Upper lobe of right lung (tissue), 1 donor: ENCODE measurements at regions not wholly inside any gene's neighbourhood (a gene's known extent, or its start where the extent isn't known, plus 50 kb on each side); places are given as distances from the start of the nearest gene placed in this dataset.

Experiments used
- ATAC-seq: fragments of 200-7000 bp; cut with Tn5 transposase; one replicate; pipeline ENCODE4 v1.9.1; 2020; ENCODE audit warnings: mild to moderate bottlenecking, moderate library complexity
- DNase-seq: peaks from one replicate; pipeline ENCODE4 v3.0.0-alpha.2; 2020
- H3K27ac ChIP-seq: fragments of 200-600 bp; one replicate; pipeline ENCODE4 v1.8.0; 2022
- H3K27me3 ChIP-seq: fragments of 200-600 bp; one replicate; pipeline ENCODE4 v1.8.0; 2022; ENCODE audit warnings: mild to moderate bottlenecking
- H3K36me3 ChIP-seq: fragments of 200-600 bp; one replicate; pipeline ENCODE4 v1.8.0; 2022
- H3K4me1 ChIP-seq: fragments of 200-600 bp; one replicate; pipeline ENCODE4 v1.8.0; 2022
- H3K4me3 ChIP-seq: fragments of 200-600 bp; one replicate; pipeline ENCODE4 v1.8.0; 2022; ENCODE audit warnings: mild to moderate bottlenecking
- H3K9me3 ChIP-seq: fragments of 200-600 bp; one replicate; pipeline ENCODE4 v1.8.0; 2022
- CTCF ChIP-seq: fragments of 200-600 bp; IDR thresholded peaks from one replicate; pipeline ENCODE4 v1.8.0; 2022; ENCODE audit warnings: antibody characterized with exemption
- intact Hi-C: fragments of 100-400 bp; cut with DNase I; formaldehyde crosslinking; loops from one replicate; pipeline ENCODE4 v1.11.0; 2022
- donor health status: DM: no; HTN: yes; CAD: no; lungs with severe emphysema.

- DNase-seq (no peak), ATAC-seq (no peak)
- Histone ChIP-seq H3K36me3 (no peaks in the 10 kb centered on the region), H3K9me3 (no peaks in the 10 kb centered on the region), H3K27ac (no peak overlapping the region), H3K4me1 (no peaks in the 10 kb centered on the region), H3K27me3 (no peaks in the 10 kb centered on the region), H3K4me3 (no peak overlapping the region)
- no peak for TF ChIP-seq CTCF
- intact Hi-C loops, result no loop called here
Measured at GRCh38 chr6:14530385-14530784, 412.8 kb downstream of the CD83 start.

GRCh38 chr6:14533446-14533845 lies 415.9 kb downstream of the CD83 start:
- intact Hi-C loops, result no loop called here
- DNase-seq (no peak), ATAC-seq (no peak)

GRCh38 chr6:14537030-14537429 lies 419.5 kb downstream of the CD83 start:
- no peaks in the 10 kb centered on the region for H3K4me1 ChIP-seq
- H3K36me3 ChIP-seq, result no peaks in the 10 kb centered on the region
- intact Hi-C loops, result no loop called here
- no peaks in the 10 kb centered on the region for H3K27me3 ChIP-seq
- no peak overlapping the region for H3K4me3 ChIP-seq
- DNase-seq (no peak), ATAC-seq (no peak)
- no peak overlapping the region for H3K27ac ChIP-seq
- no peak for TF ChIP-seq CTCF
- H3K9me3 ChIP-seq, result no peaks in the 10 kb centered on the region

More at GRCh38 chr6:14533446-14533845, 415.9 kb downstream of the CD83 start:
- H3K27ac ChIP-seq, result no peak overlapping the region
- no peaks in the 10 kb centered on the region for H3K27me3 ChIP-seq
- H3K4me3 ChIP-seq, result no peak overlapping the region
- no peak for TF ChIP-seq CTCF
- H3K36me3 ChIP-seq, result no peaks in the 10 kb centered on the region
- H3K4me1 ChIP-seq, result no peaks in the 10 kb centered on the region
- no peaks in the 10 kb centered on the region for H3K9me3 ChIP-seq

GRCh38 chr6:14540276-14540675 lies 422.7 kb downstream of the CD83 start:
- TF ChIP-seq CTCF, result no peak
- ATAC-seq (no peak), DNase-seq (no peak)
- no peaks in the 10 kb centered on the region for H3K4me1 ChIP-seq
- H3K9me3 ChIP-seq, result no peaks in the 10 kb centered on the region
- H3K27me3 ChIP-seq, result no peaks in the 10 kb centered on the region
- H3K36me3 ChIP-seq, result no peaks in the 10 kb centered on the region
- no peak overlapping the region for H3K27ac ChIP-seq
- intact Hi-C loops, result no loop called here
- no peak overlapping the region for H3K4me3 ChIP-seq

GRCh38 chr6:14540810-14541540 lies 423.4 kb downstream of the CD83 start:
- H3K27ac ChIP-seq, result no peak overlapping the region
- intact Hi-C loops, result no loop called here
- DNase-seq, result no peak
- H3K9me3 ChIP-seq, result no peaks in the 10 kb centered on the region
- H3K4me1 ChIP-seq, result no peaks in the 10 kb centered on the region
- no peak for ATAC-seq
- no peaks in the 10 kb centered on the region for H3K36me3 ChIP-seq
- H3K27me3 ChIP-seq, result no peaks in the 10 kb centered on the region
- no peak overlapping the region for H3K4me3 ChIP-seq
- no peak for TF ChIP-seq CTCF
